NK-92 (cell line): ENCODE measurements at regions not wholly inside any gene's neighbourhood (a gene's known extent, or its start where the extent isn't known, plus 50 kb on each side); places are given as distances from the start of the nearest gene placed in this dataset.
"Not testable (repeated sequence)": the region's sequence is repeated elsewhere in the genome, so short reads cannot be mapped to it uniquely, and the experiment has no call there.

Source experiments
- DNase-seq: peaks from one replicate; lab custom pipeline; 2025; ENCODE audit not compliant: unreplicated experiment; lab: John Stamatoyannopoulos, UW

DNA sequence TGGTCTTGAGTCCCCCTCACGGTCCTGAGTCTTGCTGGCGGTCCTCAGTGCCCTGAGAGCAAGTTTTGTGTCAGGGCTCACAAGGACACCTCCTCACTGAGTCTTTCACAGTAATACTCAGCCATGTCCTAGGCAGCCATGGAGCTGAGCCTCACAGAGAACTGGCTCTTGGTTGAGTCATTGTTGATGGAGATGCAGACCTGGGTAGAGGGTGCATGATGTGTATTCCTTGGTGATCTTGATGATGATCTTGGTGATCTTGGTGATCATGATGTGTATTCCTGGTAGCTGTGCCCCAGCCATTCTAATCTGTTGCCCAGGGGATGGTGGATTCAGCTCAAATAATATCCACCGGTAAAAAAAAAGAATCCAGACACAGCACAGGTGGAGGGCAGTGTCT is 495.4 kb downstream of the TMEM121 start:
- no peak for DNase-seq

DNA sequence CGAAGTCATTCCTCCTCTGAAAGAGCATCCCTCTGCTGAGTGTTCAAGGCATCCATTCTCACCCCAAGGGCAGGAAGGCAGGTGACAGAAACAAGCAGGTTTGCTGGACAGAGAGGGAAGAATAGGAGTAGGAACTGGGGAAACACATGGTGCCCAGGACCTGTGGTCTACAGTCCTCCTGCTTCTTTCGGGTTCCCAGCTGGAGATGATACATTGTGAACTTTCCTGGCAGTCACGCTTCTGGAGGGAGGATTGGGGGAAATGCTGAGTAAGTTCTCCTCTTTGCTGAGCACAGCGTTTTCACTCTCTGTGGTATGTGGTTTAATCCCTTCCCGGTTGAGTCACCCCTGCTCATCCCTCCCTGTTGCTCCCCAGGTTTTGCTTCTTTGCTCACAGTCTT is 496.3 kb downstream of the TMEM121 start:
- DNase-seq: not testable (repeated sequence)

DNA sequence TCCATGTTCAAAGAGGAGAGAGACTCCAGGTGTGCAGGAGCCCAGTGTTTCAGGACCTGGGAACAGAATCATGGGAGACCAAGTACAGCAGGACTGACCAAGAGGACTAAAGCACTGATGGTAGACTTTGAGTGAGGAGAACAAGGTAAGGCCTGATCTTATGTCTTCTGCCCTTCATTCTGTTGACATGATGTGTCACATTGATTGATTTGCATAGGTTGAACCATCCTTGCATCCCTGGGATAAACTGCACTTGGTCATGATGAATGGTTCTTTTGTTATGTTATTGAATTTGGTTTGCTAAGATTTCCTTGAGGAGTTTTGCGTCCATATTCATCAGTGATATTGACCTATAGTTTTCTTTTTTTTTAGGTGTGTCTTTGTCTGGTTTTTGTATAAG is 497.0 kb downstream of the TMEM121 start:
- DNase-seq: no peak

DNA sequence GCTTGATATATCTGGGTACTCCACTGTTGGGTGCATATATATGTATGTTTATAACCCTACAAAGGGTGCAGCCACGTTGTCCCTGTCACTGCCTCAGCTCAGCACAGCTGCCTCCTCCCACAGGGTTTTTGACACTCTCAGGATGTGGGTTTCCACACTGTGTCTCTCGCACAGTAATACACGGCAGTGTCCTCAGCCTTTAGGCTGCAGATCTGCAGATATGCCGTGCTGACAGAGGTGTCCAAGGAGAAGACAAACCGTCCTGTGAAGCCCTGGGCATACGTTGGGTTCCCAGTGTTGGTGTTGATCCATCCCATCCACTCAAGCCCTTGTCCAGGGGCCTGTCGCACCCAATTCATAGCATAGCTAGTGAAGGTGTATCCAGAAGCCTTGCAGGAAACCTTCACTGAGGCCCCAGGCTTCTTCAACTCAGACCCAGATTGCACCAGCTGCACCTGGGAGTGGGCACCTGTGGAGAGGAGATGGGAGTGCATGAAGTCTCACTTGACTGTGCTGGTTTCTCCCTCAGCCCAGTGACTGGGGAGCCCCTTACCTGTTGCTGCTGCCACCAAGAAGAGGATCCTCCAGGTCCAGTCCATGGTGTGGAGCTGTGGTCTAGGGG is 498.7 kb downstream of the TMEM121 start:
- DNase-seq: no peak

DNA sequence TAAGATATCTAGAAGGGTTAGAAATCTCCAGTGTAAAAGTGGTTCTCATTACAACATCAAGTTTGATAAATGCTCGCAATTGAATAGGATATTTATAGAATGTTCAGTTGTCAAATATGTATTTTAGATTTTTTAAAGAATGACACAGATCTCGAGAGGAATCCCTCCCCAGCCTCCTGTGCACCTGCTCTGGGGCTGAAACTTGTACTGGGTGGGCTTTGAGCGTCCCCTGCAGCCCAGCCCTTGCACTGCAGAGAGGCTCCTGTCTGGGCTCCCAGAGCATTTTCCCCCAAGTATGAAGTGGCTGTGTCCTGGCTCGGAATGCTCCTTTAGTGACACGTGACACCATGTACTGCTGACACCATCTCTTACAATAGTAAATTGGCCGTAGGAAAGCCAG is 499.6 kb downstream of the TMEM121 start:
- DNase-seq: no peak

DNA sequence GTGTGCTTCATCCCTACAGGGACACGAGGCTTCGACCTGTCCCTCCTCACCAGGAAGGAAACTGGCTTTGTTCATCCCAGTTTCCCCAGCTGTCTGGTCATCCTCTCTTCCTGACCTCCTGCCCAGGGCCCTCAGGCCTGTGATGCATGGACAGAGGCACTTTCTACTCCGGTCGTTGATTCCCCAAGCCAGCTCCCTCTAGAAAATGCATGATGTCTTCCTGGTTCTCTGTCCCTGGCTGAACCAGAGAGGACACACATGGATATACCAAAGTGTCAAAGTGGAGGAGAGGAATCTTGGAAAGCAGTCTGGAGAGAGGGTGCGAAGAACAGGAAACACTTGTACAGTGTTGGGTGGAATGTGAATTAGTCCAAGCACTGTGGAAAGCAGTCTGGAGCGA is 501.4 kb downstream of the TMEM121 start:
- not testable (repeated sequence) for DNase-seq

DNA sequence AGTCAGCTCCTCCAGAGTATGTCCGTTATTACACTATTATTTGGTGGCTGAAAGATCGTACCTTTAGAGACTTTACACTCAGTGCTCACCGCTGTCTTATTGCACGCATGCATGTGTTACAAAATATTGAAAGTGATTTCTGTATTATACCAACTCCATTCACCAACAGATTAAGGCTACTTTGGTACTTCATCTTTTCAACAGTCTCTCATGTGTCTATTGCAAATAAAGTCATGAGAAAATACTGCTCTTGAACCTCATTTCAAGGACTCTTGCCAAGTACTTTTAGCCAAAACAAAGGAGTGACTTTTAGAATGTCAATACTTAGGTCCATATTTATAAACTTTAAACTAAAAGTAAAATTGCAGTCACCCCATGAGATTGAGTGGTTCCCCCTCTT is 503.6 kb downstream of the TMEM121 start:
- no peak for DNase-seq

DNA sequence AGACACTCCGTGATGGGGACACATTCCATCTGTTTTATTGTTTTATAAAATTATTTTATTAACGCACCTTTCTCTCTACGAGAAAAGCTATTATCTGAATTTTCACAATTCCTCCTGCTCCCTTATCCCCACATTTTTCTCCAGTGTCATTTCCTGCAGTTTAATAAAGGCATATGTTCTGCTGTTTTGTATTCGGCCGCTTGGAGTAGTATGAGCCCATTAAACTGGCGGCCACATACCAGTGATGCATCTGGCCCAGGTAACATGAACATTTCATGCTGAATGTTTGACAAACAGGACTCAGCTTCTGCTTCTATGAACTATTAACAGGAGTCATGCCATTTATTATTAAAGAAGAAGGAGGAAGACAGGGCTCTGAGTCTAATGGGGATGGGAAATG is 511.0 kb downstream of the TMEM121 start:
- no peak for DNase-seq

DNA sequence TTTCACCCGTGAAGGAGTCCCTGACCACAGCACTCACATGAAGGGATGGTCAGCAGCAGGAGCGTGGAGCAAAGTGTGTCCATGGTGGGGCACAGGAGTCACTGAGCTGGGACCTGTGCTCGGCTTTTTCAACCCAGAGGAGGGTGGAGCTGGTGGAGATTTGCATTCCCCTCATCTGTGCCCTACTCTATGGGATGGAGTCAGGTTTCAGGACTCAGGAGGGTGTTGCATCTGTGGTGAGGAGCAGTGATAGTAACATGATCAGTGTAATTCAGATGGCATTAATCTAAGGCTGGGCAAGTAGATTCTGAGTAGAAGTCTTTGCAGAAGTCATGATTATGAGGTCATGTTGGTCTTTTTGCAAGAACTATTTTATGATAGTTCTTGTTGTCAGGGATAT is 511.9 kb downstream of the TMEM121 start:
- DNase-seq: no peak

DNA sequence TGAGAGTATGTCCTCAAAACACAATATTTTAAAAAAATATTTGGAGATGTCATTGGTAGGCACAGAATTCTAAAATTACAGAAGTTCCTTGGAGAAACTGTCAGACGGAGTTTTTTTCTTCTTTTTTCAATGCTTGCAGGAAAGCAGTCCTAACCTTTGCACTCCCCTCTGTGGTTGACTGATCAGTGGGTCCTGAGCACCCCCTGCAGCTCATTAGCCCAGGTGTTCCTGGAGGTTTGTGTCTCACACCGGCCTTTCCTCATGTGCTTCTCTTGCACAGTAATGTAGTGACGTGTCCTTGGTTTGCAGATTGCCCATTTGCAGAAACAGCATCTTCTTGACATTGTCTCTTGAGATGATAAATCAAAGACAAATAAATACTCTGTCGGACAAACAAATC is 513.0 kb downstream of the TMEM121 start:
- DNase-seq: no peak

DNA sequence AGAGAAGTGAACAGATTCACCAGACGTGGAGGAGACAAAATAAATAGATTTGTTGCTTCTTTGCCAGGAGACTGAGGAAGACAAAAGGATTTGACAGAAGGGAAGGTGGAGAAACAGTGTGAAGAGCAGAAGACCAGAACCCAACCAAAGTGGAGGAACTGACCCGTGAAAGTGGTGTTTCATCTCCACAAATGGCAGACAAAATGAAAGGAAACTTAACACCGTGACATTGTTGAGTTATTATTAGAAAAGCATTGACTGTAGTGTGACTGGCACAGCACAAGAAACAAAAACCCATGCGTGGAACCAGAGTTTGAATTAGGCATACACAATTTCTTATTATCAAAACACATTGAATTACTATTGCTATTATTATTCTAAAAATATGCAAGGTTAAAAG is 518.1 kb downstream of the TMEM121 start:
- no peak for DNase-seq

DNA sequence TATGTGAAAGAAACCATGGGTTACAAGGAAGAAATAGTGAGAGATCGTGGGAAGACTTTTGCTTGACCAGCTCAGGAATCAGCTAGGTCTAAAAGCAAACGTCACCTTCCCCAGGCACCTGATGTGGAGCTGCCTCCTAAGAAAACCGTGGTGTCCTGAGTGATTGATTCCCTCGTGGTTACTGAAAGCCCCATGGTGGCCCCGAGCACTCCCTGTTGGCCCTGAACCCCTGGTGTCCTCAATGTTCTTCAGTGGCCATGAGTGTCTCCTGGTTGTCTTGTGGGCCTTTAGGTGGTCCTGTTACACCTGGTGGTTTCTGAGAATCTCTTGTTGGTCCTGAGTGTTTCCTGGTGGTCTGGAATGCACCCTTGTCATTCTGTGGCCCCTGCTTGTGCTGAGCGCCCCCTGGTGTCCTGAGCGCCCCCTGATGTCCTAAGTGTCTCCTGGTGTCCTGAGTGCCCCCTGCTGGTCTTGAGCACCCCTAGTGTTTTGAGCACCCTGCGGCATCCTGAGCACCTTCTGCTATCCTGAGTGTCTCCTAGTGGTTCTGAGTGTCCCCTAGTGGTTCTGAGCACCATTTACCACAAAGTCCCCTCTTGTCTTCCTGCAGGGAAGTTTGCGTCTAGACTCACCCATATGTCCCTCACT is 518.7 kb downstream of the TMEM121 start:
- DNase-seq: no peak

DNA sequence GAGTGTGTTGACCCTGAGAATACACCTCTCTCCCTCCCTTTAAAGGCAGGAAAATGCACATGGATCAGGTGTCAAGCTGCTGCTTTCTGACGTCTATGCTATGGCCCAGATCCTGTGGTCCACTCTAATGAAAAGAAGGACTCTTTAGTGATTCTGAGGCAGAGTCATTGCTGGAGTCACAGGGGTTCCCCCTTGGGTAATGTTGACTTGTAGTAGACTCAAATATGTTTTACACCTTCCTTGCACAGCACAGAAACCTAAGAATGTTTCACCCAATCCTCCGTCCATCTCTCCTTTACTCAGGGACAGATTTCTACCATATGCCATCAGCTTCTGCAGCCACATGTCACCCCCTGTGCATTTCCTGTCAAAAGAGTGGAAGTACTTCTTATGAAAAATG is 525.4 kb downstream of the TMEM121 start:
- no peak for DNase-seq

DNA sequence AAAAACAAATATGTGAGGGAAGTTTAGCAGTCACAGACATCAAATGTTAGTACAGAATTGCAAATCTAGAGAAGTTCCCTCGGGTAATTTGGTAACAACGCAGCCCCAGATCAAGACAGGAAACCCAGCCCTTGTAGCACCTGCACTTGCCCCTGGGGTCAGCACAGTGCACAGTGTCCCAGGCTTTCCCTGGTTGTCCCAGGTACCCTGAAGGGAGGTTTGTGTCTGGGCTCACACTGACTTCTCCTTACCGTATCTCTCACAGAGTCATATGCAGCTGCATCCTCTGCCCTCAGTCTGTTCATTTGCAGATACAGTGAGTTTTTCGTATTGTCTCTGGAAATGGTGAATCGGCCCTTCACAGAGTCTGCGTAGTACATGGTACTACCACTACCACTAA is 528.9 kb downstream of the TMEM121 start:
- DNase-seq: no peak

DNA sequence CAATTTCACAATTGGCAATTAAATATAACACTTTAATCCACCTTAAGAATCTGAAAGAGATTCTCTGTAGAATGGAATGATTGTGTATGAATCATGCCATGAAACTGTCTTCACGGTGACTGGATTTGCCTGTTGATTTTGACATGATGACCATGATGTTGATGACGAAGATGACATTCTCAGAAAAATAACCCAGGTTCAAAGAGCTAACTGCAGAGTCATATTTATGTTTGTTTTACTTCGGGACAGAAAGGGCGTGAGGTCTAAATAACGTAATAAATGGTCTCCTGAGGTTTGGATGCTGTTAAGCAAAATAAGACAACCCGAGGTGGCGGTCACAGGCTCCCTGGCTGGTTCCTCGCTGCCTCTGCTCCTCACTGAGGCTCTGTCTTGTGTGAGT is 532.0 kb downstream of the TMEM121 start:
- no peak for DNase-seq

DNA sequence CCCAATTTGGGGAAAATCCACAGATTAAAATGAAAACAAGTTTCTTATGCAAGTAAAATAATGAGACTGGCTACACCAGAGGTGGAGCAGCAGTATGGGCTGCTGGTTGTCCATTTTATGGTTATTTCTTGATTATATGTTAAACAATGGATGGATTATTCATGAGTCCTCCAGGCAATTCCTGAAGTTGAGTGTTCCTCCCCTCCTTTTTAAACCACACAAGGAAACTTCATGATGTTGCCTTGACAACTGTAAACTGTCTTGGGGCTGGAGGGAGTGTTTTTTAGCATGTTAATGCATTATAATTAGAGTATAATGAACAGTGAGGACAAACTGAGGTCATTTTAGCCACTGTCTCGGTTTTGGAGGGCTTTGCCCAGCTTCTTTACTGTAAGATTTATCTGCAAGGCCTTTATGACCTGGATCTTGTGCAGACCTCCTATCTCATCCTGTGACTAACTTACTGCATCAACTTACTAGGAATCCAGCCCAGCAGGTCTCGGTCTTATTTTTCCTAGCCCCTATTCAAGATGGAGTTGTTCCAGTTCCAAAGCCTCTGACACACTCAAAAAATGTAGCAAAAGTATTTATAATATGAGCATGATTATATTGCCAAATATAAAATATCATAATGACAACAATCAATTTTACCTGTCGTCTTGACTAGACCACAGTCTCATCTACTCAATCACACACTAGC is 534.0 kb downstream of the TMEM121 start:
- no peak for DNase-seq

DNA sequence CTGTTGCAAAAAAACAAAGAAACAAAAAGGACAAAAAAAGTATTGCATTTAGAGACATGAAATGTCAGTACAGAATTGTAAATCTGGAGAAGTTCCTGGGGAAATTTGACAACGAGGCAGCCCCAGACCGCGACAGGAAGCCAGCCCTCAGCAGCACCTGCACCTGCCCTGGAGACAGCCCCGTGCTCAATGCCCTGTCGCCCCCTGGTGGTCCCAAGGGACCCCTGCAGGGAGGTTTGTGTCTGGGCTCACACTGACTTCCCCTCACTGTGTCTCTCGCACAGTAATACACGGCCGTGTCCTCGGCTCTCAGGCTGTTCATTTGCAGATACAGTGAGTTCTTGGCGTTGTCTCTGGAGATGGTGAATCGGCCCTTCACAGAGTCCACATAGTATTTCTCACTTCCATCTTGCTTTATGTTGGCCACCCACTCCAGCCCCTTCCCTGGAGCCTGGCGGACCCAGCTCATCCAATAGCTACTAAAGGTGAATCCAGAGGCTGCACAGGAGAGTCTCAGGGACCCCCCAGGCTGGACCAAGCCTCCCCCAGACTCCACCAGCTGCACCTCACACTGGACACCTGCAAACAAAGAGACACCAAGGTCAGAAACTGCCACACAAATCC is 535.6 kb downstream of the TMEM121 start:
- DNase-seq: not testable (repeated sequence)

DNA sequence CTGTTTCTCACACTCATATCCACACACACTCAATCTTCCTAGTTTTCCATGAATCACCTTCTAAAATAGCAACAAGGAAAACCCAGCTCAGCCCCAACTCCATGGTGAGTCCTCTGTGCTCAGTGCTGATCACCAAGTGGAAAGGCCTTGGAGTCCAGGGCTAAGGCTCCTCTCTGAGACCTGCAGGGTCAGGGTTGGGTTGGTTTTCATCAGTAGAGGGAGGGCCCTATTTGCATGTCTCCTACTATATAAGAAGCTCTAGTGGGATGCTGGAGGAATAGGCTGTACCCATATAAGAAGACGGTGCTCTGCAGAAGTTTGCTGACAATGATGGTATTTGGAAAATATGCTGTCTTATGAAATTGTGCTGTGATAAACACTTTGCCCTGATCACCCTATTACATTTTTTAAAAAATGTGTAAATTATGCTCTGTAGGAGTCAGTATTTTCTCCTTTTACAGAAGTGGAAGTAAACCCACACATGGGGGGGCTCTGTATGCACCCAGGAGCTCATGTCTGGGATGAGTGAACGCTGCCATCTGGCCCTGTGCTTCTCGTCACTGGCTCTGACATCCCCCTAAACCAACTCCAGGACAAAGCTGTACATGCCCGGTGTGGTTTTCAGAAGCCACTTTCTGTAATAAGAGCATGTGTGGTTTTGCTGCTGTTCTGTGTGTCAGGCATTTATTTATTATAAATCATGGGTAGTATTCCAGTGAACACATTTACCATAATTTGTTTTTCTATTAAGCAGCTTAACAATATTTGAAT is 536.3 kb downstream of the TMEM121 start:
- DNase-seq: no peak

DNA sequence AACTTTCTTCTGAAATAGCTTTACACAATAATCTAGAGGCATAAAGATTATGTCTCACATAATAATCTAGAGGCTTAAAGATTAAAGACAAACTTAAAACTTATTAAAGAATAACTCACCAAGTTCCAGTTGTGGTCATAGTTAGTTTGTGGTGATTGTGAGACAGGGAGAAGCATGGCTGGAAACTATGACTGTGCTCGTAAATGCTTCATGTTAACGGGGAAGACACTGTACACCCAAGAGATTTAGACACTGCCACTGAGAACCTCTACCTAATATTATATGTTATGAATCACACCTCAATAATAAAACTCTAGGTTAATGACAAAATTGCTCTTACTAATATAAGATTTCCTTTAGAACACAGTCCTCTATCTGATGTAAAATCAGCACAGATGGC is 541.6 kb downstream of the TMEM121 start:
- DNase-seq: no peak

DNA sequence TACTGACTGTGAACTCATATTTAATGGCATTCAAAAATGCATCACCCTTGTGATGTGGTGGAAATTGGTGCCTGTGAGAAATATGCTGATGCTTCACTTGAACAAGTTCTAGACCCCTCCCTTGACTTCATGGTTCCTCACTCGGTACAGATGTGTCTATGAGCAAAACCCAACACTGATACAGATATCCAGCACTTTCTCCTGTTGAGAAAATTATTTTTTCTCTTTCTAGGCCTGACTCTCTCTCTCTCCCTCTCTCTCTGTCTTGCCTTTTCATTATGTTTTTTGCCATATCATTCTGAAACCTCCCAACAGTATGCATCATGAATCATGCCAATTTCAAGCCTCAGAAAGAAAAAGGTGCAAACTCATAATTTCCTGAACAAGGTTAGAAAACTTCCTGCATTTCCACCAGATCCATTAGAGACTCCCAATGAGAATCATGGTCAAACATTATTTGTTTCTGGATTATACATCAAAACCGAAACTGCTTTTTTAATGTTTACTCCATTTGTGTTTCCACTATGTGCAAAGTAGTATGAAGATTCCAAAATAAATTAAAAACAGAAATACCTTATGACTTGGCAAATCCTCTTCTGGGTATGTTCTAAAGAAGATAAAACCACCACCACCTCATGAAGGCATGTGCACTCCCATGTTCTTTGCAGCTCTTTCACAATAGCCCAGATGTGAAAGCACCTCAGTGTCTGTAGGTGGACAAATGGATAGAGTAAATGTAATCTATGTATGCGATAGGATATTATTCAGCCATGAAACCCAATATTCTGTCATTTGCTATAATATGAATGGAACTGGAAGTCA is 543.6 kb downstream of the TMEM121 start:
- DNase-seq: no peak

DNA sequence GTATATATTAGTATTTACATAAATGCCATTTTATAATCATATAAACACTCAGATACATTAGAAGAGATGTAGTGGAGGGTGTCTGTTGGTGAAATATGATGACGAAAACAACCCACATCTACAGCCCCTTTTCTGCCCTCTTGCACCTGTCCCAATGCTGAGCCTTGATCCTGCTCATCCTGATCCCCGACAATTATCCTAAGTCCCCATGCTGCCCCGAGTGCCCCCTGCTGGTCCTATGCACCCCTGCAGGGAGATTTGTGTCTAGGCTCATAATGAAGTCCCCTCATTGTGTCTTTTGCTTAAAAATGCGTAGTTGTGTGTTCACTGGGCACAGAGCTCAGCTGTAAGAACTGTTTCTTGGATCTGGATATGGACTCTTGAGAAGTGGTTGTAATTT is 554.5 kb downstream of the TMEM121 start:
- no peak for DNase-seq
